Parathyroid adenoma (tissue), 2 donors: ENCODE measurements at regions not wholly inside any gene's neighbourhood (a gene's known extent, or its start where the extent isn't known, plus 50 kb on each side); places are given as distances from the start of the nearest gene placed in this dataset.

ENCODE experiments used
- H2AFZ ChIP-seq: fragments of 300-600 bp; sonication (generic); one replicate; pipeline ENCODE4 v1.7.0; 2017; ENCODE audit warnings: antibody characterized with exemption, mild to moderate bottlenecking
- H3K27ac ChIP-seq: fragments of 300-600 bp; sonication (generic); one replicate; pipeline ENCODE4 v1.7.0; 2017
- H3K27me3 ChIP-seq: fragments of 300-600 bp; sonication (generic); one replicate; pipeline ENCODE4 v1.7.0; 2017; ENCODE audit warnings: low read length; ENCODE audit not compliant: control insufficient read depth, insufficient read depth
- H3K36me3 ChIP-seq: fragments of 300-600 bp; sonication (generic); one replicate; pipeline ENCODE4 v1.7.0; 2017; ENCODE audit warnings: low read length; ENCODE audit not compliant: control insufficient read depth, insufficient read depth
- H3K4me1 ChIP-seq: fragments of 300-600 bp; sonication (generic); one replicate; pipeline ENCODE4 v1.7.0; 2017; ENCODE audit warnings: control low read depth
- H3K4me2 ChIP-seq: fragments of 300-600 bp; sonication (generic); one replicate; pipeline ENCODE4 v1.7.0; 2017; ENCODE audit warnings: low read length
- H3K4me3 ChIP-seq: fragments of 300-600 bp; sonication (generic); one replicate; pipeline ENCODE4 v1.7.0; 2017; ENCODE audit warnings: low read depth, low read length
- H3K79me2 ChIP-seq: fragments of 300-600 bp; sonication (generic); one replicate; pipeline ENCODE4 v1.7.0; 2017; ENCODE audit warnings: control low read depth
- H3K9ac ChIP-seq: fragments of 300-600 bp; sonication (generic); one replicate; pipeline ENCODE4 v1.7.0; 2017; ENCODE audit warnings: mild to moderate bottlenecking
- H3K9me3 ChIP-seq: fragments of 300-600 bp; sonication (generic); one replicate; pipeline ENCODE4 v1.7.0; 2017; ENCODE audit warnings: low read length; ENCODE audit not compliant: control insufficient read depth
- CTCF ChIP-seq: fragments of 300-600 bp; sonication (generic); IDR thresholded peaks from one replicate; pipeline ENCODE4 v1.7.0; 2017; ENCODE audit warnings: antibody characterized with exemption, mild to moderate bottlenecking
- donor health status: primary hyperparathyroidism.

GRCh38 chr17:13128676-13129075, 110.8 kb upstream of the ELAC2 start:
- Histone ChIP-seq H3K4me3 (no peak overlapping the region), H3K4me1 (no peaks in the 10 kb centered on the region), H3K9me3 (no peaks in the 10 kb centered on the region), H3K9ac (no peak overlapping the region), H3K36me3 (no peaks in the 10 kb centered on the region), H3K27me3 (no peaks in the 10 kb centered on the region), H2AFZ (no peak overlapping the region), H3K79me2 (no peaks in the 10 kb centered on the region), H3K4me2 (no peak overlapping the region), H3K27ac (no peak overlapping the region)
- TF ChIP-seq CTCF, result no peak

GRCh38 chr17:13127921-13128602, 110.2 kb upstream of the ELAC2 start:
- H3K4me3 ChIP-seq, result no peak overlapping the region
- H3K27me3 ChIP-seq, result no peaks in the 10 kb centered on the region
- TF ChIP-seq CTCF, result no peak
- H3K79me2 ChIP-seq, result no peaks in the 10 kb centered on the region
- no peak overlapping the region for H2AFZ ChIP-seq
- H3K9ac ChIP-seq, result no peak overlapping the region
- H3K4me2 ChIP-seq, result no peak overlapping the region
- no peaks in the 10 kb centered on the region for H3K9me3 ChIP-seq
- no peaks in the 10 kb centered on the region for H3K4me1 ChIP-seq
- no peak overlapping the region for H3K27ac ChIP-seq
- no peaks in the 10 kb centered on the region for H3K36me3 ChIP-seq

GRCh38 chr17:13120864-13121263, 103.0 kb upstream of the ELAC2 start:
- no peaks in the 10 kb centered on the region for H3K4me1 ChIP-seq
- H3K27me3 ChIP-seq, result no peaks in the 10 kb centered on the region
- H3K27ac ChIP-seq, result no peak overlapping the region
- no peaks in the 10 kb centered on the region for H3K36me3 ChIP-seq
- H3K4me3 ChIP-seq, result no peak overlapping the region
- no peak overlapping the region for H3K4me2 ChIP-seq
- no peaks in the 10 kb centered on the region for H3K79me2 ChIP-seq
- H3K9me3 ChIP-seq, result no peaks in the 10 kb centered on the region
- no peak overlapping the region for H2AFZ ChIP-seq
- H3K9ac ChIP-seq, result no peak overlapping the region
- no peak for TF ChIP-seq CTCF

GRCh38 chr17:13118311-13118710, 100.5 kb upstream of the ELAC2 start:
- Histone ChIP-seq H3K27ac (no peak overlapping the region), H3K9ac (no peak overlapping the region), H3K79me2 (no peaks in the 10 kb centered on the region), H3K4me1 (no peaks in the 10 kb centered on the region), H2AFZ (no peak overlapping the region), H3K4me3 (no peak overlapping the region), H3K4me2 (no peak overlapping the region), H3K27me3 (no peaks in the 10 kb centered on the region), H3K9me3 (no peaks in the 10 kb centered on the region), H3K36me3 (no peaks in the 10 kb centered on the region)
- TF ChIP-seq CTCF, result no peak

- H3K36me3 ChIP-seq, result no peaks in the 10 kb centered on the region
- no peaks in the 10 kb centered on the region for H3K27me3 ChIP-seq
- no peaks in the 10 kb centered on the region for H3K4me1 ChIP-seq
- no peaks in the 10 kb centered on the region for H3K9me3 ChIP-seq
- H2AFZ ChIP-seq, result no peak overlapping the region
- no peak overlapping the region for H3K9ac ChIP-seq
- no peaks in the 10 kb centered on the region for H3K79me2 ChIP-seq
- H3K4me3 ChIP-seq, result no peak overlapping the region
- no peak for TF ChIP-seq CTCF
- no peak overlapping the region for H3K27ac ChIP-seq
- H3K4me2 ChIP-seq, result no peak overlapping the region
These were observed 99.8 kb upstream of the ELAC2 start for GRCh38 chr17:13117616-13118015.
